ENCODE measurements at regions not wholly inside any gene's neighbourhood (a gene's known extent, or its start where the extent isn't known, plus 50 kb on each side); places are given as distances from the start of the nearest gene placed in this dataset.
"Not testable (repeated sequence)": the region's sequence is repeated elsewhere in the genome, so short reads cannot be mapped to it uniquely, and the experiment has no call there.

- Histone ChIP-seq H3K36me3 (ENCODE audit: control insufficient read depth, low read depth, low read length) (no peaks in the 10 kb centered on the region), H3K9ac (ENCODE audit: low read length) (no peak overlapping the region), H3K27me3 (ENCODE audit: control insufficient read depth, insufficient read depth, low read length) (no peaks in the 10 kb centered on the region), H3K9me3 (ENCODE audit: control insufficient read depth, low read depth, low read length) (peaks cover 4% of the 10 kb centered on the region), H3K27ac (ENCODE audit: low read length) (no peak overlapping the region), H3K4me1 (ENCODE audit: control insufficient read depth, low read depth, low read length) (no peaks in the 10 kb centered on the region), H3K4me3 (ENCODE audit: low read length) (no peak overlapping the region)
Observed at GRCh38 chr4:159925770-159926169, 822.9 kb downstream of the RAPGEF2 start.

GRCh38 chr4:159926871-159927270, 824.0 kb downstream of the RAPGEF2 start:
- no peaks in the 10 kb centered on the region for H3K4me1 ChIP-seq (ENCODE audit: control insufficient read depth, low read depth, low read length)
- H3K27me3 ChIP-seq (ENCODE audit: control insufficient read depth, insufficient read depth, low read length) = no peaks in the 10 kb centered on the region
- peaks cover 4% of the 10 kb centered on the region for H3K9me3 ChIP-seq (ENCODE audit: control insufficient read depth, low read depth, low read length)

GRCh38 chr4:159927781-159928180, 824.9 kb downstream of the RAPGEF2 start:
- no peaks in the 10 kb centered on the region for H3K4me1 ChIP-seq (ENCODE audit: control insufficient read depth, low read depth, low read length)
- H3K36me3 ChIP-seq (ENCODE audit: control insufficient read depth, low read depth, low read length) = no peaks in the 10 kb centered on the region
- H3K27ac ChIP-seq (ENCODE audit: low read length) = no peak overlapping the region
- H3K9ac ChIP-seq (ENCODE audit: low read length) = no peak overlapping the region
- no peak overlapping the region for H3K4me3 ChIP-seq (ENCODE audit: low read length)
- H3K9me3 ChIP-seq (ENCODE audit: control insufficient read depth, low read depth, low read length) = peaks cover 4% of the 10 kb centered on the region
- H3K27me3 ChIP-seq (ENCODE audit: control insufficient read depth, insufficient read depth, low read length) = no peaks in the 10 kb centered on the region

More at GRCh38 chr4:159926871-159927270, 824.0 kb downstream of the RAPGEF2 start:
- H3K27ac ChIP-seq (ENCODE audit: low read length) = no peak overlapping the region
- no peak overlapping the region for H3K9ac ChIP-seq (ENCODE audit: low read length)
- H3K4me3 ChIP-seq (ENCODE audit: low read length) = no peak overlapping the region
- no peaks in the 10 kb centered on the region for H3K36me3 ChIP-seq (ENCODE audit: control insufficient read depth, low read depth, low read length)

GRCh38 chr4:159934602-159935001, 831.7 kb downstream of the RAPGEF2 start:
- not testable (repeated sequence) for H3K9ac ChIP-seq (ENCODE audit: low read length); H3K4me3 ChIP-seq (ENCODE audit: low read length); H3K27me3 ChIP-seq (ENCODE audit: control insufficient read depth, insufficient read depth, low read length); H3K27ac ChIP-seq (ENCODE audit: low read length); H3K9me3 ChIP-seq (ENCODE audit: control insufficient read depth, low read depth, low read length); H3K4me1 ChIP-seq (ENCODE audit: control insufficient read depth, low read depth, low read length); H3K36me3 ChIP-seq (ENCODE audit: control insufficient read depth, low read depth, low read length)

- no peaks in the 10 kb centered on the region for H3K27me3 ChIP-seq (ENCODE audit: control insufficient read depth, insufficient read depth, low read length)
- H3K27ac ChIP-seq (ENCODE audit: low read length) = no peak overlapping the region
- no peak overlapping the region for H3K9ac ChIP-seq (ENCODE audit: low read length)
- no peaks in the 10 kb centered on the region for H3K36me3 ChIP-seq (ENCODE audit: control insufficient read depth, low read depth, low read length)
- H3K4me1 ChIP-seq (ENCODE audit: control insufficient read depth, low read depth, low read length) = no peaks in the 10 kb centered on the region
- no peak overlapping the region for H3K4me3 ChIP-seq (ENCODE audit: low read length)
- peaks cover 2% of the 10 kb centered on the region for H3K9me3 ChIP-seq (ENCODE audit: control insufficient read depth, low read depth, low read length)
Observed at GRCh38 chr4:159937595-159937994, 834.7 kb downstream of the RAPGEF2 start.

GRCh38 chr4:159939681-159940080, 836.8 kb downstream of the RAPGEF2 start:
- H3K27ac ChIP-seq (ENCODE audit: low read length); H3K9ac ChIP-seq (ENCODE audit: low read length); H3K9me3 ChIP-seq (ENCODE audit: control insufficient read depth, low read depth, low read length); H3K4me1 ChIP-seq (ENCODE audit: control insufficient read depth, low read depth, low read length); H3K36me3 ChIP-seq (ENCODE audit: control insufficient read depth, low read depth, low read length); H3K27me3 ChIP-seq (ENCODE audit: control insufficient read depth, insufficient read depth, low read length); H3K4me3 ChIP-seq (ENCODE audit: low read length): not testable (repeated sequence)

- Histone ChIP-seq H3K27me3 (ENCODE audit: control insufficient read depth, insufficient read depth, low read length) (no peaks in the 10 kb centered on the region), H3K4me3 (ENCODE audit: low read length) (no peak overlapping the region), H3K27ac (ENCODE audit: low read length) (no peak overlapping the region), H3K4me1 (ENCODE audit: control insufficient read depth, low read depth, low read length) (no peaks in the 10 kb centered on the region), H3K9me3 (ENCODE audit: control insufficient read depth, low read depth, low read length) (no peaks in the 10 kb centered on the region), H3K36me3 (ENCODE audit: control insufficient read depth, low read depth, low read length) (no peaks in the 10 kb centered on the region), H3K9ac (ENCODE audit: low read length) (no peak overlapping the region)
Observed at GRCh38 chr4:159941076-159941475, 838.2 kb downstream of the RAPGEF2 start.

GRCh38 chr4:159944477-159944876, 841.6 kb downstream of the RAPGEF2 start:
- Histone ChIP-seq H3K27ac (ENCODE audit: low read length) (no peak overlapping the region), H3K36me3 (ENCODE audit: control insufficient read depth, low read depth, low read length) (no peaks in the 10 kb centered on the region), H3K9me3 (ENCODE audit: control insufficient read depth, low read depth, low read length) (no peaks in the 10 kb centered on the region), H3K4me3 (ENCODE audit: low read length) (no peak overlapping the region), H3K27me3 (ENCODE audit: control insufficient read depth, insufficient read depth, low read length) (no peaks in the 10 kb centered on the region), H3K4me1 (ENCODE audit: control insufficient read depth, low read depth, low read length) (peaks cover 8% of the 10 kb centered on the region), H3K9ac (ENCODE audit: low read length) (no peak overlapping the region)

GRCh38 chr4:159946983-159947615, 844.2 kb downstream of the RAPGEF2 start:
- Histone ChIP-seq H3K9me3 (ENCODE audit: control insufficient read depth, low read depth, low read length) (no peaks in the 10 kb centered on the region), H3K4me3 (ENCODE audit: low read length) (no peak overlapping the region), H3K9ac (ENCODE audit: low read length) (no peak overlapping the region), H3K4me1 (ENCODE audit: control insufficient read depth, low read depth, low read length) (peaks cover 29% of the 10 kb centered on the region), H3K27me3 (ENCODE audit: control insufficient read depth, insufficient read depth, low read length) (no peaks in the 10 kb centered on the region), H3K36me3 (ENCODE audit: control insufficient read depth, low read depth, low read length) (no peaks in the 10 kb centered on the region), H3K27ac (ENCODE audit: low read length) (no peak overlapping the region)

GRCh38 chr4:159950707-159951106, 847.8 kb downstream of the RAPGEF2 start:
- H3K4me3 ChIP-seq (ENCODE audit: low read length) = no peak overlapping the region
- no peaks in the 10 kb centered on the region for H3K9me3 ChIP-seq (ENCODE audit: control insufficient read depth, low read depth, low read length)
- no peaks in the 10 kb centered on the region for H3K27me3 ChIP-seq (ENCODE audit: control insufficient read depth, insufficient read depth, low read length)
- H3K9ac ChIP-seq (ENCODE audit: low read length) = no peak overlapping the region
- peak overlapping the region; percentile 41 for H3K27ac ChIP-seq (ENCODE audit: low read length)
- peaks cover 29% of the 10 kb centered on the region for H3K4me1 ChIP-seq (ENCODE audit: control insufficient read depth, low read depth, low read length)
- H3K36me3 ChIP-seq (ENCODE audit: control insufficient read depth, low read depth, low read length) = no peaks in the 10 kb centered on the region

- H3K27me3 ChIP-seq (ENCODE audit: control insufficient read depth, insufficient read depth, low read length) = no peaks in the 10 kb centered on the region
- H3K9ac ChIP-seq (ENCODE audit: low read length) = no peak overlapping the region
- no peaks in the 10 kb centered on the region for H3K36me3 ChIP-seq (ENCODE audit: control insufficient read depth, low read depth, low read length)
- no peaks in the 10 kb centered on the region for H3K9me3 ChIP-seq (ENCODE audit: control insufficient read depth, low read depth, low read length)
- H3K4me3 ChIP-seq (ENCODE audit: low read length) = no peak overlapping the region
- H3K4me1 ChIP-seq (ENCODE audit: control insufficient read depth, low read depth, low read length) = no peaks in the 10 kb centered on the region
- H3K27ac ChIP-seq (ENCODE audit: low read length) = no peak overlapping the region
Observed at GRCh38 chr4:159966746-159967145, 863.9 kb downstream of the RAPGEF2 start.

- not testable (repeated sequence) for H3K27me3 ChIP-seq (ENCODE audit: control insufficient read depth, insufficient read depth, low read length); H3K9me3 ChIP-seq (ENCODE audit: control insufficient read depth, low read depth, low read length); H3K9ac ChIP-seq (ENCODE audit: low read length); H3K4me3 ChIP-seq (ENCODE audit: low read length); H3K27ac ChIP-seq (ENCODE audit: low read length); H3K36me3 ChIP-seq (ENCODE audit: control insufficient read depth, low read depth, low read length)
- H3K4me1 ChIP-seq (ENCODE audit: control insufficient read depth, low read depth, low read length) = peaks cover 15% of the 10 kb centered on the region
Observed at GRCh38 chr4:159976871-159977482, 874.1 kb downstream of the RAPGEF2 start.

All from iPS-18a (cell line).